ENCODE measurements at regions not wholly inside any gene's neighbourhood (a gene's known extent, or its start where the extent isn't known, plus 50 kb on each side); places are given as distances from the start of the nearest gene placed in this dataset.
"Not testable (repeated sequence)": the region's sequence is repeated elsewhere in the genome, so short reads cannot be mapped to it uniquely, and the experiment has no call there.

- TF ChIP-seq CTCF (IDR thresholded peaks at IDR 0.05; ENCODE audit: borderline replicate concordance, extremely low read depth, low read length, poor library complexity, severe bottlenecking) (no peak), EZH2 (IDR thresholded peaks at IDR 0.05; ENCODE audit: borderline replicate concordance, low read depth, low read length, severe bottlenecking) (no peak)
- Histone ChIP-seq H2AFZ (ENCODE audit: low read depth, low read length) (no peak overlapping the region), H3K27me3 (ENCODE audit: insufficient read depth, low read length, poor library complexity) (no peaks in the 10 kb centered on the region), H3K9me3 (ENCODE audit: insufficient read depth, low read length, severe bottlenecking) (no peaks in the 10 kb centered on the region), H3K4me2 (ENCODE audit: insufficient read depth, low read length) (no peak overlapping the region), H3K9ac (ENCODE audit: low read depth, low read length) (no peak overlapping the region), H3K4me3 (ENCODE audit: low read depth in 1 of 2, low read length in 2 of 2) (no peak overlapping the region), H3K4me1 (ENCODE audit: insufficient read depth, low read length) (no peaks in the 10 kb centered on the region), H4K20me1 (ENCODE audit: insufficient read depth, low read length) (no peaks in the 10 kb centered on the region; the same call in 1 of the 2 replicates), H3K36me3 (ENCODE audit: insufficient read depth, low read length) (no peaks in the 10 kb centered on the region), H3K79me2 (ENCODE audit: insufficient read depth, low read length) (no peaks in the 10 kb centered on the region), H3K27ac (ENCODE audit: low read length) (no peak overlapping the region)
- ATAC-seq (ENCODE audit: insufficient read depth, low read depth) (no peak), DNase-seq (no peak)
Measured at GRCh38 chr11:41534861-41535260, 75.4 kb upstream of the LRRC4C start.

GRCh38 chr11:41536021-41536568 is 76.6 kb upstream of the LRRC4C start:
- TF ChIP-seq EZH2 (IDR thresholded peaks at IDR 0.05; ENCODE audit: borderline replicate concordance, low read depth, low read length, severe bottlenecking) = no peak
- no peak for TF ChIP-seq CTCF (IDR thresholded peaks at IDR 0.05; ENCODE audit: borderline replicate concordance, extremely low read depth, low read length, poor library complexity, severe bottlenecking)
- H3K4me1 ChIP-seq (ENCODE audit: insufficient read depth, low read length) = no peaks in the 10 kb centered on the region
- H3K9ac ChIP-seq (ENCODE audit: low read depth, low read length) = no peak overlapping the region
- no peaks in the 10 kb centered on the region for H3K36me3 ChIP-seq (ENCODE audit: insufficient read depth, low read length)
- no peaks in the 10 kb centered on the region for H3K9me3 ChIP-seq (ENCODE audit: insufficient read depth, low read length, severe bottlenecking)
- DNase-seq (no peak), ATAC-seq (ENCODE audit: insufficient read depth, low read depth) (no peak)
- no peaks in the 10 kb centered on the region; the same call in 1 of the 2 replicates for H4K20me1 ChIP-seq (ENCODE audit: insufficient read depth, low read length)
- no peak overlapping the region for H3K27ac ChIP-seq (ENCODE audit: low read length)
- no peaks in the 10 kb centered on the region for H3K27me3 ChIP-seq (ENCODE audit: insufficient read depth, low read length, poor library complexity)
- no peak overlapping the region for H3K4me2 ChIP-seq (ENCODE audit: insufficient read depth, low read length)
- H2AFZ ChIP-seq (ENCODE audit: low read depth, low read length) = no peak overlapping the region
- H3K79me2 ChIP-seq (ENCODE audit: insufficient read depth, low read length) = no peaks in the 10 kb centered on the region
- H3K4me3 ChIP-seq (ENCODE audit: low read depth in 1 of 2, low read length in 2 of 2) = no peak overlapping the region

GRCh38 chr11:41544902-41545301 is 85.5 kb upstream of the LRRC4C start:
- not testable (repeated sequence) for H3K36me3 ChIP-seq (ENCODE audit: insufficient read depth, low read length); H3K9ac ChIP-seq (ENCODE audit: low read depth, low read length); H3K79me2 ChIP-seq (ENCODE audit: insufficient read depth, low read length); H4K20me1 ChIP-seq (ENCODE audit: insufficient read depth, low read length); H3K4me2 ChIP-seq (ENCODE audit: insufficient read depth, low read length); H3K4me3 ChIP-seq (ENCODE audit: low read depth in 1 of 2, low read length in 2 of 2); H3K27ac ChIP-seq (ENCODE audit: low read length); H3K27me3 ChIP-seq (ENCODE audit: insufficient read depth, low read length, poor library complexity); ATAC-seq (ENCODE audit: insufficient read depth, low read depth); H3K4me1 ChIP-seq (ENCODE audit: insufficient read depth, low read length); H2AFZ ChIP-seq (ENCODE audit: low read depth, low read length); DNase-seq; H3K9me3 ChIP-seq (ENCODE audit: insufficient read depth, low read length, severe bottlenecking)

- Histone ChIP-seq H3K4me3 (ENCODE audit: low read depth in 1 of 2, low read length in 2 of 2) (no peak overlapping the region), H3K27me3 (ENCODE audit: insufficient read depth, low read length, poor library complexity) (no peaks in the 10 kb centered on the region), H3K36me3 (ENCODE audit: insufficient read depth, low read length) (no peaks in the 10 kb centered on the region), H3K9ac (ENCODE audit: low read depth, low read length) (no peak overlapping the region), H4K20me1 (ENCODE audit: insufficient read depth, low read length) (no peaks in the 10 kb centered on the region), H3K9me3 (ENCODE audit: insufficient read depth, low read length, severe bottlenecking) (no peaks in the 10 kb centered on the region), H3K4me1 (ENCODE audit: insufficient read depth, low read length) (no peaks in the 10 kb centered on the region), H3K27ac (ENCODE audit: low read length) (no peak overlapping the region), H3K4me2 (ENCODE audit: insufficient read depth, low read length) (no peak overlapping the region), H3K79me2 (ENCODE audit: insufficient read depth, low read length) (no peaks in the 10 kb centered on the region), H2AFZ (ENCODE audit: low read depth, low read length) (no peak overlapping the region)
- no peak for ATAC-seq (ENCODE audit: insufficient read depth, low read depth)
- TF ChIP-seq EZH2 (IDR thresholded peaks at IDR 0.05; ENCODE audit: borderline replicate concordance, low read depth, low read length, severe bottlenecking) (no peak), CTCF (IDR thresholded peaks at IDR 0.05; ENCODE audit: borderline replicate concordance, extremely low read depth, low read length, poor library complexity, severe bottlenecking) (no peak)
- no peak for DNase-seq
Measured at GRCh38 chr11:41578421-41579051, 119.1 kb upstream of the LRRC4C start.

All from DND-41 (cell line).